Right renal cortex interstitium (tissue), 3 donors: ENCODE measurements at regions not wholly inside any gene's neighbourhood (a gene's known extent, or its start where the extent isn't known, plus 50 kb on each side); places are given as distances from the start of the nearest gene placed in this dataset.
"Not testable (repeated sequence)": the region's sequence is repeated elsewhere in the genome, so short reads cannot be mapped to it uniquely, and the experiment has no call there.

Experiments used
- DNase-seq, 3 donors: peaks; one replicate each; pipeline ENCODE4 v3.0.0-alpha.2; 2013; ENCODE audit warnings: low read depth in 3 of 3, low spot score in 2 of 3

DNA sequence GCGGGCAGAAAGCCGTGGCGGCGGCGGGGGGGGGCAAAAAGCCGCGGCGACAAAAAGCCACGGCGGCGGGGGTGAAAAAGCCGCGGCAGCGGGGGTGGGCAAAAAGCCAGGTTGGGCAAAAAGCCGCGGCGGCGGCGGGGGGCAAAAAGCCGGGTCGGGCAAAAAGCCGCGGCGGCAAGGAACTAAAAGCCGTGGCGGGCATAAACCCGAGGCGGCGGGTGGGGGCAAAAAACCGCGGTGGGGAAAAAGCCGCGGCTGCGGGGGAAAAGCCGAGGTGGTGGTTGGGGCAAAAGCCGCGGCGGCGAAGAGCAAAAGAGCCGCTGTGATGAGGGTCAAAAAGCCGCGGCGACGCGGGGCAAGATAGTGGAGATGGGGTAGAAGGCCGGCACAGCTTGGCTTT is 1834.2 kb downstream of the FOXD4L5 start:
- not testable (repeated sequence) for DNase-seq

DNA sequence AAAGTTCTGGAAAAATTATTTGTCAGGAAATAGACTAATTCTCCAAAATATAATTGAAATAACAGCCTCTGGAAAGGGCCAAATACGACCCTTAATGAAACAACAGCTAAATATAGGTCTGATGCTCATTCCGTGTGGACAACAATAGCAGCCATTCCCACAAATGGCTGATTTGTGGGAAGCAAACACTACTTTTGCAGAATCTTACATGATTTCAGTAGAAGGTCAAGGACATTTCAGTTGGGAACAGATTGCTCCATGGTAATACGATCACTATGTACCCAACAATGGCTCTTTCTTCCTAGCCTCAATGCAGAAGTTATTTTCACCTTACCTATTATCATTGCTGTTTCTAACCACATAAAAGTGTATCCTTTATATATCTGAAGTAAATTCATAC is 1859.9 kb downstream of the FOXD4L5 start:
- DNase-seq: not testable (repeated sequence)

GRCh38 chr9:63390897-63391296 is 1894.1 kb downstream of the FOXD4L5 start:
- not testable (repeated sequence) for DNase-seq

DNA sequence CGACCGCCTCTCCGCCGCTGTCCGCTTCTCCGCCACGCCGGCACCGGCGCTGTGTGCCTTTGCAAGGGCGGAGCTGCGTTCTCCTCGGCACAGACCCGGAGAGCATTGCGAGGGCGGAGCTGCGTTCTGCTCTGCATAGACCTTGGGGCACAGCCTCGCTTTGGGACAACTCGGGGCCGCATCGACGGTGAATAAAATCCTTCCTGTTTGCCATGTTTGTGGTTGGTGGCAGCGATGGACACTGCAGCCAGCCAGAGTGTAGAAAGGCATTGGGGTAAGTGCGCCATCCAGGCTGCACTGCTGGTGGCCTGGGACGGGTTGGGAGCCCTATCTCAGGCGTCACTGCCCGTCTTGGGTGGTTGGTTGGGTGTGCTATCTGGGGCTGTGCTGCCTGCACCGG is 1899.5 kb downstream of the FOXD4L5 start:
- DNase-seq: not testable (repeated sequence)

GRCh38 chr9:63379864-63380263 is 1905.1 kb downstream of the FOXD4L5 start:
- DNase-seq: not testable (repeated sequence)

GRCh38 chr9:63354219-63354618 is 1930.8 kb downstream of the FOXD4L5 start:
- DNase-seq: not testable (repeated sequence)

DNA sequence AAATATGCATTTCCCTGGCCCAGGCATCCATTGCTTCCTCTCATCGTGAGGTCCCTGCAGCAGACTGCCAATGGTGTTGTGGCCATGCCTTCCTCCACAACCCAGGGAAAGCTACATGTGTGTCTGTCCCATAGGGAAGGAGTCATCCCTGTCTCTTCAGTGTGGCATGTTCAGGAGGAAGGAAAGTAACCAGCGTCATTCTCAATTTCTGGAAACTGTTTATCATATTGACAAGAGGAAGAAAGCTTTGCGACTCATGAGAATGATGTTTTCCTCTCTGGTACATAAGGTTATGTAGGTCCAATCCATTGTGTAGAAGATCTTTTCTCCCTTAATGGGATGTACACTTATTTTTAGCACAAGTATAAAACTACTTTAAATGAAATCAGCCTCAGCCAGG is 1937.7 kb downstream of the FOXD4L5 start:
- DNase-seq: not testable (repeated sequence)

DNA sequence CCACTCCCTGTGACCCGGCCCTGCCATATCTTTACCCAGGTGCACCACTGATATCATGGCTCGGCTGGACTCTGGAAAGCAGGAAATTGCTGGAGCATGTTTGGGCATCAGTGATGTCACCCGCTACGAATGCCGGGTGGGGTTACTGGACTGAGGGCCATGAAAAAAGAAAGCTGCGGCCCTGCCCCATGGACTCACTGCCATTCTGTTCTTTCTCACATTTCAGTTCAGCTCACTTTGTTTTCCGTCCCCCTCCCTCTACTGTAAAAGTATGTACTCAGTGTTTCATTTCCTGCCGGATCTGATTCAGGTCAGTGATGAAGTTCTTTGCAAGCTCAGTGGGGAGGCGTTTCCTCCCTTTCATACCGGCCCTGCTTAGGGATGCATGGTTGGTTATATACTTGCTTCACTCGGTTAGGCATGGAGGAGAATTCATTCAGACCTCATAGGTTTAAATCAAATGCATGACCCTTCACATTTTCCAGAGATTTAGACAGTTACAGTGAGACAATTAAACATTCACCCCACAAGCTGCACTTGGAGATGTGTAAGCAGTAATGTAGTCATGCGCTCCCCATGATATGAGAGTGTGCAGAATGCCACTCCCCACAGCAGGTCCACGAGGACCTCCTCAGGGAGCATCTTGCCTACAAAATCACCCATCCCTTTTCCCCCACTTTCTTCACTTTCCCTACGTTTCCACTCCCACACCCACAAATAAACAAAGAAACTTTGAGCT is 1938.5 kb downstream of the FOXD4L5 start:
- peak; percentile 37 to 63 (median 57) for DNase-seq

GRCh38 chr9:63344408-63344807 is 1940.6 kb downstream of the FOXD4L5 start:
- not testable (repeated sequence) for DNase-seq

GRCh38 chr9:63342528-63342927 is 1942.5 kb downstream of the FOXD4L5 start:
- not testable (repeated sequence) for DNase-seq

DNA sequence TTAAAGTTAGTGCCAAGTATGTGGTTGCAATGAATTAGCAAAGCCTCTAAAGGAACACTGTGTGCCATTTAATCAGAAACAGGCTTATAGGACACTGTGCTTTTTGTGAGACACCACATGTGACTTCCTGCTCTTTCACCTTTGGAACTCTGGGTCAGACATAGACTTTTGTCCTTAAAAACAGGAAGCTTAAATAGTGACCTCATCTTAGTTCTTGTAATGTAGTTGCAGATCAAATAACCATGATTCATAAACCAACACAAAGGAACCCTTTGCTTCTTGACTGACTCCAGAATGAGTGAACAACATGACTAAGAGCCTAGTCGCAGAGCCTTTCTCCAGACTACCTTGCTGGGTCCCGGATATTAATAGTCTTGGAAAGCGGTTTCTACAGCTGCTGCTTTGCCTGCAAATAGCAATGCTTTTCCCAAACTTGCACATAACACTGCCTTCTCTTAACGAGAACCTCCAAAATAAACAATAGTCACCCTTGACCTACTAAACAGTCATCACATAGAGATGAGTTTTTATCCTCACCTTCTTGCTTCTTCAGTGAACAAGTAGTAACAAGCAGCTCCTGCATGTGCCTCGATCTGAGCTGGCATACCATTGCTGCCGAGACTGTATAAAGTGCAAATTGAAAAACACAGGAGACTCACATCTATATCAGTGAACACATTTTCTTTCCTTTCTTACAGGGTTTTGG is 1947.0 kb downstream of the FOXD4L5 start:
- not testable (repeated sequence) for DNase-seq

DNA sequence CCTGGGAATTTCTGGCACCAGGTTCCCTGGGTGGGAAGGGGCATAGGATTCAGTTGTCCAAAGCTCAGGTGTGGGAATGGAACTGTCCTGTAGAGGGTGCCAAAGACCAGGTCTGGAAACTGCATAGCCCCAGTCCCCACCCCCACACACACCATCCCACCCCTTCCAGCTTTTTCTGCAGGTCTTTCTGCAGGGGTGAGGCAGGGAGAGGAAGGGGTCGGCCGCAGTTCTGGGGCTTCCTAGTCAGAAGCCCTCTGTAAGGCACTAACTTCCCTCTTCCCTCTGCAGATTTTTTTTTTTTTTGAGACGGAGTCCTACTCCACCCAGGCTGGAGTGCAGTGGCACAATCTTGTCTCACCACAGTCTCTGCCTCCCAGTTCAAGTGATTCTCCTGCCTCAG is 1949.7 kb downstream of the FOXD4L5 start:
- DNase-seq: not testable (repeated sequence)

DNA sequence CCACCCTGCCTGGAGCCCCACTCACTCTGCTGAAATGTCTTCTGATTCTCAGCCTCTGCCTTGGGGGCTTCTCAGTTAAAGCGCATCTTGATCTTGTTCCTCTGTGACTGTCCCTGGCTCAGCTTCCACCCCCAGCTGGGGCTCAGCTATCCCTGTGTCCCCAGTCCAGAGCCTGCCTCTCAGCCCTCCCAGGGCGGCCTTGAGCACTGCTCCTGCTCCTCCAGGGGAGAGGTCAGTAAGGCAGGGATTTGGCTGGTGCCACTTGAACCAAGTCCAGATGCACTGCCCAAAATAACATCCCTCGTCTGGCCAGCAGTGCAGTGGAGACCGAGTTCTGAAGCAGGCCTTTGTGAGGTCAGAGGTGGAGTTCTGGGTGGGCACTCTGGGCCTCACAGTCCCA is 1950.8 kb downstream of the FOXD4L5 start:
- DNase-seq: not testable (repeated sequence)

- DNase-seq: not testable (repeated sequence)
Measured at GRCh38 chr9:63333083-63333482, 1951.9 kb downstream of the FOXD4L5 start.

GRCh38 chr9:63328313-63328712 is 1956.7 kb downstream of the FOXD4L5 start:
- not testable (repeated sequence) for DNase-seq

- not testable (repeated sequence) for DNase-seq
Measured at GRCh38 chr9:63327211-63327610, 1957.8 kb downstream of the FOXD4L5 start.

DNA sequence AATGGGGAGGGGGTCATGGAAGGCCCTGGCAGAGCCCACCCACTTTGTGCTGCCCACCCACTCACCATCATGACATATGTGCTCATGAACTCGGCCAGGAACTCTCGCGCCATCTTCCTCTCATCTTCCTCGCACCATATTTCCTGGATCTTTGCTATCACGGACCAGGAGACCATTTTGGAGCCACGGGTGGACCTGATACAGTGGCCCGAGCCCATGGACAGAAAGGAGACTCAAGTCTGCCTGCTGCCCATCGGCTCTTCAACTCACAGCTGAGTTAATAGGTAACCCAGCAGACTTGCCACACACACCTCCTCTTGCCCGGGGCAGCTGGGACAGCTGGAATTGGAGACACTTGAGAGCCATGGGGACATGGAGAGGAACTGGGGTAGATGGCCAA is 1958.3 kb downstream of the FOXD4L5 start:
- not testable (repeated sequence) for DNase-seq

- DNase-seq: not testable (repeated sequence)
Measured at GRCh38 chr9:63325696-63326095, 1959.3 kb downstream of the FOXD4L5 start.

- not testable (repeated sequence) for DNase-seq
Measured at GRCh38 chr9:63318093-63318492, 1966.9 kb downstream of the FOXD4L5 start.

- not testable (repeated sequence) for DNase-seq
Measured at GRCh38 chr9:63315387-63315786, 1969.6 kb downstream of the FOXD4L5 start.

GRCh38 chr9:63296848-63297247 is 1988.2 kb downstream of the FOXD4L5 start:
- not testable (repeated sequence) for DNase-seq

DNA sequence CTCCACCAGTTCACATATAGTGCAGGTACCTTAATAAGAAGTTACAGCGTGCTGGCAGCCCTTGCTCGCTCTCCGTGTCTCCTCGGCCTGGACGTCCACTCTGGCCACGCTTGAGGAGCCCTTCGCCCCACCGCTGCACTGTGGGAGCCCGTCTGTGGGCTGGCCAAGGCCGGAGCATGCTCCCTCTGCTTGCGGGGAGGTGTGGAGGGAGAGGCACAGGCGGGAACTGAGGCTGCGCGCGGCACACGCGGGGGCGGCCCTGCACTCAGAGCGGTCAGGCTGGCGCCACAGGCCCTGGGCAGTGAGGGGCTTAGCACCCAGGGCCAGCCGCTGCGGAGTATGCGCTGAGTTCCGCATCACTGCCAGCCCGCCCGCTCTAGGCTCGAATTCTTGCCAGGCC is 1988.6 kb downstream of the FOXD4L5 start:
- not testable (repeated sequence) for DNase-seq
